Hepatocyte (in vitro differentiated cells): ENCODE measurements at regions not wholly inside any gene's neighbourhood (a gene's known extent, or its start where the extent isn't known, plus 50 kb on each side); places are given as distances from the start of the nearest gene placed in this dataset.

ENCODE experiments used
- DNase-seq: peaks from one replicate; pipeline ENCODE4 v3.0.0-alpha.2; 2016; ENCODE audit warnings: low spot score
- H2AFZ ChIP-seq: fragments of 200-600 bp; sonication (generic); 2 replicates; pipeline ENCODE4 v1.6.0; 2016; ENCODE audit warnings: antibody characterized with exemption, mild to moderate bottlenecking
- H3K27ac ChIP-seq: fragments of 200-600 bp; sonication (generic); 2 replicates; pipeline ENCODE4 v1.5.1; 2016; ENCODE audit warnings: mild to moderate bottlenecking
- H3K27me3 ChIP-seq: fragments of 200-600 bp; sonication (generic); 2 replicates; pipeline ENCODE4 v1.6.1; 2016
- H3K36me3 ChIP-seq: fragments of 200-600 bp; sonication (generic); replicated peaks from 2 replicates; pipeline ENCODE4 v1.5.1; 2016; ENCODE audit warnings: low read depth; ENCODE audit not compliant: insufficient read depth
- H3K4me1 ChIP-seq: fragments of 200-600 bp; sonication (generic); 2 replicates; pipeline ENCODE4 v1.5.1; 2016; ENCODE audit warnings: mild to moderate bottlenecking, moderate library complexity; ENCODE audit not compliant: insufficient read depth
- H3K4me2 ChIP-seq: fragments of 200-600 bp; sonication (generic); 2 replicates; pipeline ENCODE4 v1.6.0; 2016
- H3K4me3 ChIP-seq: fragments of 200-600 bp; sonication (generic); 2 replicates; pipeline ENCODE4 v1.5.1; 2016; ENCODE audit warnings: mild to moderate bottlenecking
- H3K79me2 ChIP-seq: fragments of 200-600 bp; sonication (generic); 2 replicates; pipeline ENCODE4 v1.6.0; 2017; ENCODE audit warnings: mild to moderate bottlenecking
- H3K9me2 ChIP-seq: fragments of 200-600 bp; sonication (generic); replicated peaks from 2 replicates; pipeline ENCODE4 v1.6.0; 2017; ENCODE audit warnings: mild to moderate bottlenecking; ENCODE audit not compliant: insufficient read depth
- H3K9me3 ChIP-seq: fragments of 200-600 bp; sonication (generic); 2 replicates; pipeline ENCODE4 v1.5.1; 2016; ENCODE audit warnings: low read depth, mild to moderate bottlenecking
- H4K20me1 ChIP-seq: fragments of 200-600 bp; sonication (generic); 2 replicates; pipeline ENCODE4 v1.6.0; 2016; ENCODE audit warnings: mild to moderate bottlenecking; ENCODE audit not compliant: insufficient read depth, poor library complexity, severe bottlenecking
- EZH2 ChIP-seq: fragments of 200-600 bp; sonication (generic); IDR thresholded peaks from 2 replicates; pipeline ENCODE4 v1.6.1; 2016; ENCODE audit warnings: antibody characterized with exemption, mild to moderate bottlenecking, borderline replicate concordance
- EZH2phosphoT487 ChIP-seq: fragments of 200-600 bp; sonication (generic); IDR thresholded peaks from one replicate; pipeline ENCODE4 v1.6.1; 2018; ENCODE audit warnings: antibody characterized with exemption, mild to moderate bottlenecking, low read depth, moderate library complexity; ENCODE audit not compliant: unreplicated experiment, severe bottlenecking
- WGBS: methylation state at CpG from one replicate; pipeline ENCODE4 v1.1.6; 2016; ENCODE audit warnings: low lambda C conversion rate; ENCODE audit errors: missing lambda C conversion rate; 5-methylcytosine and 5-hydroxymethylcytosine counted together
- TF ChIP-seq, protein P1 (sequence below): fragments of 200-600 bp; sonication (generic); IDR thresholded peaks from 2 replicates; pipeline ENCODE4 v1.5.1; 2016; ENCODE audit warnings: antibody characterized with exemption, mild to moderate bottlenecking; ENCODE audit not compliant: poor library complexity

DNA sequence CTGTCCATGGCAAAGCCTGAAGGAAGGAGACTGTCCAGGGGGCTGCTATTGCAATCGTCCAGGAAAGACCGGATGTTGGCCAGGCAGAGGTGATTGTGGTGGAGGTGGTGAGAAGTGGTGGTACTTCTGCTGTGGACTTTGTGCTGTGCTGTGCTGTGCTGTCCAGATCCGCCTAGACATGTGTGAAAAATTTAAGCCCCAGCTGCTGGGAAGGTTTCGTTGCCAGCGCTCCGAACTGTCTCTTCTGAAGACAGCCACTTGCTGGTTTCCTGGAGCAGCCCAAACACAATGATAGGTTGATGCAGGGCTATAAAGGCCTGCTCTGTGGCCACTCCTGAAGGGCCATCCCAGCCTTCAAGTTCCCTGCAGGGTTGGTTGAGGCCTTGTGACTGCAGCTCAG lies 223.0 kb upstream of the MPDZ start:
- 88% methylated on average over 6 of the region's 6 CpGs for WGBS
- Histone ChIP-seq H3K36me3 (no peaks in the 10 kb centered on the region), H4K20me1 (no peaks in the 10 kb centered on the region), H3K27me3 (no peaks in the 10 kb centered on the region), H3K79me2 (no peaks in the 10 kb centered on the region), H3K4me2 (no peak overlapping the region), H3K9me2 (no peaks in the 10 kb centered on the region), H3K4me3 (no peak overlapping the region), H3K4me1 (no peaks in the 10 kb centered on the region), H3K9me3 (no peaks in the 10 kb centered on the region), H2AFZ (no peak overlapping the region), H3K27ac (no peak overlapping the region)
- TF ChIP-seq EZH2phosphoT487 (no peak), EZH2 (no peak)
- TF ChIP-seq, protein P1, sequence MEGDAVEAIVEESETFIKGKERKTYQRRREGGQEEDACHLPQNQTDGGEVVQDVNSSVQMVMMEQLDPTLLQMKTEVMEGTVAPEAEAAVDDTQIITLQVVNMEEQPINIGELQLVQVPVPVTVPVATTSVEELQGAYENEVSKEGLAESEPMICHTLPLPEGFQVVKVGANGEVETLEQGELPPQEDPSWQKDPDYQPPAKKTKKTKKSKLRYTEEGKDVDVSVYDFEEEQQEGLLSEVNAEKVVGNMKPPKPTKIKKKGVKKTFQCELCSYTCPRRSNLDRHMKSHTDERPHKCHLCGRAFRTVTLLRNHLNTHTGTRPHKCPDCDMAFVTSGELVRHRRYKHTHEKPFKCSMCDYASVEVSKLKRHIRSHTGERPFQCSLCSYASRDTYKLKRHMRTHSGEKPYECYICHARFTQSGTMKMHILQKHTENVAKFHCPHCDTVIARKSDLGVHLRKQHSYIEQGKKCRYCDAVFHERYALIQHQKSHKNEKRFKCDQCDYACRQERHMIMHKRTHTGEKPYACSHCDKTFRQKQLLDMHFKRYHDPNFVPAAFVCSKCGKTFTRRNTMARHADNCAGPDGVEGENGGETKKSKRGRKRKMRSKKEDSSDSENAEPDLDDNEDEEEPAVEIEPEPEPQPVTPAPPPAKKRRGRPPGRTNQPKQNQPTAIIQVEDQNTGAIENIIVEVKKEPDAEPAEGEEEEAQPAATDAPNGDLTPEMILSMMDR: no peak
- DNase-seq: no peak

- H3K27ac ChIP-seq: no peak overlapping the region
- no peaks in the 10 kb centered on the region for H3K4me1 ChIP-seq
- no peak for DNase-seq
- no peak overlapping the region for H3K4me2 ChIP-seq
- no peaks in the 10 kb centered on the region for H3K79me2 ChIP-seq
- 100% methylated on average over 1 of the region's 1 CpG for WGBS
- H4K20me1 ChIP-seq: no peaks in the 10 kb centered on the region
- H3K27me3 ChIP-seq: no peaks in the 10 kb centered on the region
- H2AFZ ChIP-seq: no peak overlapping the region
- no peaks in the 10 kb centered on the region for H3K9me2 ChIP-seq
- TF ChIP-seq EZH2 (no peak), EZH2phosphoT487 (no peak)
- TF ChIP-seq, protein P1: no peak
- no peaks in the 10 kb centered on the region for H3K9me3 ChIP-seq
- H3K4me3 ChIP-seq: no peak overlapping the region
- H3K36me3 ChIP-seq: no peaks in the 10 kb centered on the region
Observed at GRCh38 chr9:13501018-13501417, 221.5 kb upstream of the MPDZ start.

GRCh38 chr9:13500034-13500433 lies 220.5 kb upstream of the MPDZ start:
- DNase-seq: no peak
- Histone ChIP-seq H3K27ac (no peak overlapping the region), H3K36me3 (no peaks in the 10 kb centered on the region), H3K4me2 (no peak overlapping the region), H2AFZ (no peak overlapping the region), H3K4me3 (no peak overlapping the region), H3K9me2 (no peaks in the 10 kb centered on the region), H3K4me1 (no peaks in the 10 kb centered on the region), H3K27me3 (no peaks in the 10 kb centered on the region), H3K79me2 (no peaks in the 10 kb centered on the region), H4K20me1 (no peaks in the 10 kb centered on the region), H3K9me3 (no peaks in the 10 kb centered on the region)
- TF ChIP-seq EZH2 (no peak), EZH2phosphoT487 (no peak)
- TF ChIP-seq, protein P1: no peak
- WGBS: 73% methylated on average over 1 of the region's 1 CpG

GRCh38 chr9:13493697-13494096 lies 214.2 kb upstream of the MPDZ start:
- WGBS: 92% methylated on average over 3 of the region's 3 CpGs
- no peak overlapping the region for H2AFZ ChIP-seq
- TF ChIP-seq EZH2phosphoT487: no peak
- TF ChIP-seq, protein P1: no peak
- no peak for TF ChIP-seq EZH2

More at GRCh38 chr9:13493697-13494096, 214.2 kb upstream of the MPDZ start:
- H3K79me2 ChIP-seq: no peaks in the 10 kb centered on the region
- no peaks in the 10 kb centered on the region for H3K9me3 ChIP-seq
- H3K27ac ChIP-seq: no peak overlapping the region
- no peak overlapping the region for H3K4me2 ChIP-seq
- no peak for DNase-seq
- H3K4me1 ChIP-seq: peaks cover 7% of the 10 kb centered on the region
- H4K20me1 ChIP-seq: no peaks in the 10 kb centered on the region
- no peaks in the 10 kb centered on the region for H3K9me2 ChIP-seq
- H3K27me3 ChIP-seq: no peaks in the 10 kb centered on the region
- H3K4me3 ChIP-seq: no peak overlapping the region
- no peaks in the 10 kb centered on the region for H3K36me3 ChIP-seq
